Stimulated activated memory B cell treated with anti-CD40 and anti-IgM and Interleukin-4, amounts not matched to agents 10 μg/mL and 1 μg/mL and 100 μg/mL, for 72 hours (primary cell): ENCODE measurements at regions not wholly inside any gene's neighbourhood (a gene's known extent, or its start where the extent isn't known, plus 50 kb on each side); places are given as distances from the start of the nearest gene placed in this dataset.

Source experiments
- ATAC-seq: fragments of 150-1000 bp; cut with Tn5 transposase; 2 replicates; pipeline ENCODE4 v1.10.0; 2021
- H3K27ac Mint-ChIP-seq: one replicate; pipeline ENCODE4 v1.8.0; 2022; ENCODE audit warnings: mild to moderate bottlenecking, mixed read lengths
- H3K27me3 Mint-ChIP-seq: one replicate; pipeline ENCODE4 v1.8.0; 2022; ENCODE audit warnings: mixed read lengths
- H3K36me3 Mint-ChIP-seq: one replicate; pipeline ENCODE4 v1.8.0; 2022; ENCODE audit warnings: mixed read lengths
- H3K4me1 Mint-ChIP-seq: one replicate; pipeline ENCODE4 v1.8.0; 2022; ENCODE audit warnings: mixed read lengths
- H3K4me3 Mint-ChIP-seq: one replicate; pipeline ENCODE4 v1.8.0; 2022; ENCODE audit warnings: mild to moderate bottlenecking, moderate library complexity, mixed read lengths
- H3K9me3 Mint-ChIP-seq: one replicate; pipeline ENCODE4 v1.8.0; 2022; ENCODE audit warnings: mixed read lengths

DNA sequence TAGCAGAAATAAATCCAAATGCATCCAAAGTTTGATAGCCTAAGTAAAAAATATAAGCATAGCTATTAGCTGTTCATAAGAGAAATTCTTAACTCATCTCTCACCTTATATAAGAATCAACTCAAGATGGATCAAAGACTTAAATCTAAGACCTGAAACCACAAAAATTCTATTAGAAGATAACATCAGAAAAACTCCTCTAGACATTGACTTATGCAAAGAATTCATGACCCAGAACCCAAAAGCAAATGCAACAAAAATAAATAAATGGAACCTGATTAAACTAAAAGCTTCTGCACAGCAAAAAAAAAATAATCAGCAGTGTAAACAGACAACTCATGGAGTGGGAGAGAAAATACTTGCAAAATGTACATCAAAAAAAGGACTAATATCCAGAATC lies 184.3 kb downstream of the TFAP2A start:
- Mint-ChIP-seq H3K4me3 (no peak overlapping the region), H3K27me3 (no peaks in the 10 kb centered on the region), H3K9me3 (peaks cover 9% of the 10 kb centered on the region), H3K36me3 (no peaks in the 10 kb centered on the region), H3K4me1 (no peaks in the 10 kb centered on the region), H3K27ac (no peak overlapping the region)
- ATAC-seq = no peak

DNA sequence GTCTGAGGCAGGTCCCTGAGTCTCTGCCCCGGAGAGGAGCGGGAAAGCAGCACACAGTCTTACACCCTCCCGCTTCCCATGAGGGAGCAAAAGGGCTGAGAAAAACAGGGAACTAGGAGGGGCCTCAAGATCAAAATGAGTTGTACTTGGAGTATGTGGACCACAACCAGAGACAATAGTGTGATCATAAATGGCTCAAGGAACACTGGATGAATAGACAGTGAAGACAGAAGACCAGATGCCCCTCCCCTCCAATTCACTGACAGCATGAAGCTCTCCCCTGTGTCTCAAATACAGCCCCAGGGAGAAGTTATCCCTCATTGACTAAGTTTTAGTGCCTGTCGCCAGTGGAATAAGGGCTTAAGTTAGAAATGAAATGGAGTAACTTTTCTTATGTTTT lies 191.0 kb downstream of the TFAP2A start:
- Mint-ChIP-seq H3K27me3 (no peaks in the 10 kb centered on the region), H3K36me3 (no peaks in the 10 kb centered on the region)
- no peak for ATAC-seq

DNA sequence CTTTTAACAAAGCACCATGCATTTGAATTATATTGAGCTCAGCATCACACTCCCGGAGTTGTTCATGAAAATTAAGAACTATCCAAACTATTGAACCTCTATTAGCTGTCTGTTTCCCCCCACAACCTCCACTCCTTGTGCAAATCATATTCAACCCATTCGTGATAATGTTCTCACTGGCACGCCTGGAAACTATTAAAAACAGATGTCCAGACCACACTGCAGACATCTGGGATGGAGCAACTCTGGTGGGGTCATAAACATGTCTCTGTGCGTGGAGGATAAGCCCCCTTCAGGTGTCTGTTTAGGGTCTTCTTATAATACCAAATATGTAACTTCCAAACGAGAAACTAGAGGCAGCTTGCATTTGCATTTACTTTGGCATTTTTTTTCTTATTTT lies 193.7 kb downstream of the TFAP2A start:
- ATAC-seq = no peak
- H3K9me3 Mint-ChIP-seq = peaks cover 10% of the 10 kb centered on the region

More for the DNA sequence above, 191.0 kb downstream of the TFAP2A start:
- H3K27ac Mint-ChIP-seq = no peak overlapping the region
- peaks cover 11% of the 10 kb centered on the region for H3K9me3 Mint-ChIP-seq
- H3K4me1 Mint-ChIP-seq = no peaks in the 10 kb centered on the region
- no peak overlapping the region for H3K4me3 Mint-ChIP-seq

DNA sequence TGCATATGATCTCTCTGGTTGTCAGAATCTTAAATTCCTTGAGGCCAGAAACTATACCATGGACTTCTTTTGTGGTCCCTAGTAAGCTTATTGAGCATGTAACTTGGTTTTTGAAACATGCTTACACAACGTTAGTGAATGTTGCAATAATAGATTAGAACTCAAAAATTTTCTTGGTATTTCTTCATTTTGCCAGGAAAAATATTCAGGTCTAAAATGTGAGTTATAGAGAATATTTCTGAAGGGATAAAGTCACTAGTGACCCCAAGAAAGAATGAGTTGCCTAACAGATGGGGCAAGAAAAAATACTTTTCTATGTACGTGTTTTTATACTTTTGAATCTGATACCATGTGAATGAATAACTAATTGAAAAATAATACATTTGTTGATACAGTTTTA lies 195.4 kb downstream of the TFAP2A start:
- Mint-ChIP-seq H3K27ac (no peak overlapping the region), H3K36me3 (no peaks in the 10 kb centered on the region), H3K27me3 (no peaks in the 10 kb centered on the region), H3K4me3 (no peak overlapping the region), H3K4me1 (no peaks in the 10 kb centered on the region), H3K9me3 (no peaks in the 10 kb centered on the region)
- no peak for ATAC-seq

More for the DNA sequence above, 193.7 kb downstream of the TFAP2A start:
- no peak overlapping the region for H3K27ac Mint-ChIP-seq
- H3K4me3 Mint-ChIP-seq = no peak overlapping the region
- no peaks in the 10 kb centered on the region for H3K36me3 Mint-ChIP-seq
- no peaks in the 10 kb centered on the region for H3K27me3 Mint-ChIP-seq
- no peaks in the 10 kb centered on the region for H3K4me1 Mint-ChIP-seq

DNA sequence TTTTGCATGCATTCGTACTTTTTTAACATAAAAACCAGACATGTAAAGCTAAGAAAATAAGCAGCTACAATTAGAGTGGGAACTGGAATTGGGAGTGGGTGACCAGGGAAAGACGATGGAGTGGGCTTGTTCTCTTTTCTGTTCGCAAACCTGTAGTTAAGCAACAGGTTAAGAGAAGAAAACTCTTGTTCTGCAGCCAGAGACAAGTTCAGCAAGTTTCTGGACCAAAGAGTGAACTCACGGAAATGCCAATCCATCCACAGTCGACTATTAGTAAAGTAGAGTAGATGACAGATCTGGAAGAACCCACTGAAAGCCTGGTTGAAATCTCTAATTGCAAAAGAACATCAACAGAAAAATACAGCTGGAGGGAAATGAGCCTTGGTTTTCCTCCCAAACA lies 197.8 kb downstream of the TFAP2A start:
- Mint-ChIP-seq H3K27me3 (peaks cover 8% of the 10 kb centered on the region), H3K27ac (no peak overlapping the region), H3K4me1 (no peaks in the 10 kb centered on the region), H3K9me3 (peaks cover 2% of the 10 kb centered on the region), H3K4me3 (no peak overlapping the region), H3K36me3 (no peaks in the 10 kb centered on the region)
- no peak for ATAC-seq

DNA sequence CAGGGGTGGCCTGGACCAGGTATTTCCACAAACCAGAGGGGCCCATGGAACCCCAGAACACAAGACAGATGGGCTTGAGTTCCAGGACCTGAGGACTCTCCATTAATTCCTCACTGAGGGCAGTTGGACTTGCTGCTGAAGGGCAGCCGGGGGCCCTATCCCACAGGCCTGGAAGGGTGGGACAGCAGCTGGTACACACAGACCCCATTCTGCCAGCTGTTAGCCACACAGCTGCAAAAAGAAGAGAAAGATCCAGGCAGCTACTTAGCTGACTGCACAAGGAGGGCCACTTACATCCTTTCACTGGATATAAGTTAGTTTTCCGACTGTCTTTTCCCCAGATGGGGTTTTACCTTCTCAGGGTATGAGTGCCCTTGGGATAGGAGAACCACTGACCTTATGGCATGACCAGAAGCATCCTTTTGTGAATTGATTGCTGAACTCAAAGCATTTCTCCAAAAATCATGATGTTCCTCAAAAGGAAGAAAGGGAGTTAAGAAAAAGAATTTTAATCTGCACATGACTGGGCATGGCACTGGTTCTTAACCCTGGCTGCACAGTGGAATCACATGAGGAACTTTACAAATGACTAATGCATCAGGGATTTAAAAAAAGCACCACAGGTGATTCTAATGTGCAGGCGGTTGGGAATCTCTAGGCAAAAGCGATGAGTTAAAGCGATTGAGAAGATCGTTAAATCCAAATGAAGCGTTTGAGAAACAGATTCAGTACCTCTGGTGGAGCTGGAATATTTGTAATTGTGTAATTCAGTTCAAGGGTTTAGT lies 199.4 kb downstream of the TFAP2A start:
- no peaks in the 10 kb centered on the region for H3K36me3 Mint-ChIP-seq
- ATAC-seq = no peak
- H3K27me3 Mint-ChIP-seq = peaks cover 8% of the 10 kb centered on the region
- H3K4me1 Mint-ChIP-seq = no peaks in the 10 kb centered on the region
- H3K27ac Mint-ChIP-seq = no peak overlapping the region
- H3K9me3 Mint-ChIP-seq = peaks cover 2% of the 10 kb centered on the region
- H3K4me3 Mint-ChIP-seq = no peak overlapping the region

DNA sequence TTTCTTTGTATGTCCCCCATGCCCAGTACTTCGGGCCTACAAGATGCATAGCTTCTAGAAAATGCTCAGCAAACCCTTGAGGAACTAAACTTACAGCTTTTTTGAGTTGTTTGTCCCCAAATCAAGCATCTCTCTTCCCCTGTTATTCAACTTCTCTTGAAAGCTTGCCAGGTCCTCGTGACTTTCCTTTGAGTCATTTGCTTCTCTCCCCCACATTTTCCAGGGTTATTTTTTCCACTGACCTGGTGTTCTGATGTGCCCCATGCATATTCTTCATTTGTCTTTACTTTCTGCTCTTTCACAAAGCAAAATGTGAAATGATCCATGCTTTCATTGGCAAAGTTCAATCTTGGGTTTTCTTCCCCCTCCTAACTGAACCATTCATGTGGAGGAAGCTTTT lies 204.8 kb downstream of the TFAP2A start:
- H3K27me3 Mint-ChIP-seq = peaks cover 16% of the 10 kb centered on the region
- H3K36me3 Mint-ChIP-seq = no peaks in the 10 kb centered on the region
- H3K9me3 Mint-ChIP-seq = peaks cover 8% of the 10 kb centered on the region
- no peak overlapping the region for H3K4me3 Mint-ChIP-seq
- ATAC-seq = no peak
- no peak overlapping the region for H3K27ac Mint-ChIP-seq
- no peaks in the 10 kb centered on the region for H3K4me1 Mint-ChIP-seq

DNA sequence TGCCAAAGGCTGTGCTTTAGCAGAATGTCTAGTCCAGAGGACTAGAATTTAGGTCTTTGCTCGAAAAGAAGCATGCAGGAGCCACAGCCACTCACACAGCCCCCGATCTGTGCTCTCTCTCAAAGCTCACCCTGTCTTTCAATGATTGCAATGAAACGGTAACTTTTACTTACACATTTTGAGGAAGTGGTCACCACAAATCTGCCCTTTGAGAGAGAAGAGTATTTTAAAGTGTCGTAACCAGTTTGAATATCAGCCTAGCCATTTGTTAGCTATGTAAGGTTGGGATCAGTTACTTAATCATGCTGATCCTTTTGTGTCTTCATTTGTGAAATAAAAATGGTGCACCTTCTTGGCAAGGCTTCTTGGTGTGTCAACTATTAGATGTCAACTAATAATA lies 209.0 kb downstream of the TFAP2A start:
- H3K9me3 Mint-ChIP-seq = peaks cover 6% of the 10 kb centered on the region
- H3K36me3 Mint-ChIP-seq = no peaks in the 10 kb centered on the region
- H3K4me1 Mint-ChIP-seq = no peaks in the 10 kb centered on the region
- peaks cover 8% of the 10 kb centered on the region for H3K27me3 Mint-ChIP-seq
- no peak overlapping the region for H3K4me3 Mint-ChIP-seq
- H3K27ac Mint-ChIP-seq = no peak overlapping the region
- ATAC-seq = no peak

DNA sequence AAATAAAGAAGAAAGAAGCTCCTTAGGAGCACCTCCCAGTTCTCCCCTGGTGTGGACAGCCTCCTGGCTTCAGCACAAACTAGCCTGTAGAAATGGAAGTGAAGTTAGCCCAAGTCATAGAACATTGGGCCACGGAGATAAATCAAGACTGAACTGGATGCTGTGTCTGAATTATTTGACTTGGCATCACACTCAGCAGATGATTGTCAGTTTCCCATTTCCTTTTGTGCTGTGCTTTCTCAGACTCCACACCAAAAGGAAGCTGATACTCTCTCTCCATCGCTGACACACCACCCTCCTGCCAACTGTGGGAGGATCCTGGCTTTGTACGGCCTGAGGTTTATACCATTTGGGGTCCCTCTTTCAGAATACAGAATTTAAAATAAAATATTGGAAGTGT lies 209.8 kb downstream of the TFAP2A start:
- no peak overlapping the region for H3K27ac Mint-ChIP-seq
- H3K4me1 Mint-ChIP-seq = no peaks in the 10 kb centered on the region
- H3K9me3 Mint-ChIP-seq = peaks cover 7% of the 10 kb centered on the region
- H3K27me3 Mint-ChIP-seq = peaks cover 8% of the 10 kb centered on the region
- H3K36me3 Mint-ChIP-seq = no peaks in the 10 kb centered on the region
- no peak overlapping the region for H3K4me3 Mint-ChIP-seq
- ATAC-seq = no peak

DNA sequence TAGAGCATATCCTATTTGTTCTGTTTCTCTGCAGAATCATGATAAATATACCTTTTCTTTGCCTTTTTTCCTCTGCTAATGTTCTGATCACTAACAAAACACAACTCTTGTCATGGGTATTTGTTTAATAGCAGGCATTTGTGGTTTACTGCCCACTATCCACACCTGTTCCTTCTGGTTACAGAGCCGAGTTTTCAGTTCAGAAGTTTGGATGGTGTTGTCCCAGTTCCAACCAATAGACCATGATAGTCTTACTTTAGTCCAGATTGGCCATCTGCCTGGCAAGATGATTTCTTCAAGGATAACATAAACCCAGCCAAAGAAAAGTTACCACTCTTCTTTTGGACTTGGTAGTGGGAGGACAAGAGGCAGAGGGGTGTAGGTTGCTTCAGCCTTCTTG lies 211.2 kb downstream of the TFAP2A start:
- H3K9me3 Mint-ChIP-seq = peaks cover 6% of the 10 kb centered on the region
- no peaks in the 10 kb centered on the region for H3K36me3 Mint-ChIP-seq
- no peaks in the 10 kb centered on the region for H3K4me1 Mint-ChIP-seq
- no peak for ATAC-seq
- no peak overlapping the region for H3K4me3 Mint-ChIP-seq
- H3K27ac Mint-ChIP-seq = no peak overlapping the region
- H3K27me3 Mint-ChIP-seq = peaks cover 8% of the 10 kb centered on the region

DNA sequence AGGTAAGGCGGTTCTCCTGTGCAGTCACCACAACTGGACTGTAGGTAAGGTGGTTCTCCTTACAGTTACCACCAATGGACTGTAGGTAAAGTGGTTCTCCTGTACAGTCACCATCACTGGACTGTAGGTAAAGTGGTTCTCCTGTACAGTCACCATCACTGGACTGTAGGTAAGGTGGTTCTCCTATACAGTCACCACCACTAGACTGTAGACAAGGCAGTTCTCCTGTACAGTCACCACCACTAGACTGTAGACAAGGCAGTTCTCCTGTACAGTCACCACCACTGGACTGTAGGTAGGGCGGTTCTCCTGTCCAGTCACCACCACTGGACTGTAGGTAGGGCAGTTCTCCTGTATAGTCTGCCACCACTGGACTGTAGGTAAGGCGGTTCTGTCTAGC lies 212.3 kb downstream of the TFAP2A start:
- no peaks in the 10 kb centered on the region for H3K4me1 Mint-ChIP-seq
- no peaks in the 10 kb centered on the region for H3K36me3 Mint-ChIP-seq
- no peak for ATAC-seq
- H3K27ac Mint-ChIP-seq = no peak overlapping the region
- H3K4me3 Mint-ChIP-seq = no peak overlapping the region
- H3K27me3 Mint-ChIP-seq = peaks cover 8% of the 10 kb centered on the region
- peaks cover 6% of the 10 kb centered on the region for H3K9me3 Mint-ChIP-seq

DNA sequence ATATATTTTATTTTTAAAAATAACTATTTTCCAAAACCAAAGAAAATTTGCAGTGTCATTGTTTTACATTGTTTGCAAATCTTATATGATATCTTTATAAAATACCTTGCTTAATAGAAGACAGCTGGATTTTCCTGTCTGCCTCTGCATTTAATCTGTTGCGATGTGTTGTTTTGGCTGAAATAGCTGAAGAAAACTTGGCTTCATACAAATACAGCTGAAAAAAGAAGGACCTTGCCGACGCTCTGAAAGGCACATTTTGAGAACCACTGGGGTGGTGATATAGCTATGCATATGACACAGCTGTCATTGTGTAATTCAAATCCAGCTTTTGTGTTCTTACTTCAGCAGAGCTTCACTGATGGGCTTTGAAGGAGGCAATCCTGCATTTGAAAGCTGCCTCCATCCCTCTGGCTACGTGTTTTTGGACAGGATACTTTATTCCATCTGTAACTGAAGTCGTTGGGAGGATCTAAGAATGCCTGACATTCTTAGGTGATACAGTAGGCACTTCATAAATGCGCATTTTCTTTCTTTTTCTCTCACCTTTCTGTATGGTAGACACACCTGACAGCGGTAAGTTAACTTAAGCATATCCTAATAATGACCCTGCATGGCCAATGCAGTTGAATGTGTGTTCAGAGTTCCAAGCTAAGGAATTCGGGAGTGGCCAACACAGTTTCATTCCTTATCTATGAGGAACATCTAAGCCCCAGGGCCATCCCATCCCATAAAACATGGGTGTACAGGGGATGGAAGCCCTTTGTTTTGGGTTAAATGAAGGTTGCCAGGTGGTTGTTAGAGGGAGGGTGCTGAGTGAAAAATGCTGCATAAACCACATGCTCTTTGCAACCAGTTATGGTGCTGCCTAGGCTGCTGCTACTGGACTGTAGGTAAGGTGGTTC lies 213.0 kb downstream of the TFAP2A start:
- H3K36me3 Mint-ChIP-seq = no peaks in the 10 kb centered on the region
- no peak for ATAC-seq
- peaks cover 2% of the 10 kb centered on the region for H3K9me3 Mint-ChIP-seq
- H3K27me3 Mint-ChIP-seq = peaks cover 1% of the 10 kb centered on the region
- no peaks in the 10 kb centered on the region for H3K4me1 Mint-ChIP-seq
- H3K27ac Mint-ChIP-seq = no peak overlapping the region
- no peak overlapping the region for H3K4me3 Mint-ChIP-seq

DNA sequence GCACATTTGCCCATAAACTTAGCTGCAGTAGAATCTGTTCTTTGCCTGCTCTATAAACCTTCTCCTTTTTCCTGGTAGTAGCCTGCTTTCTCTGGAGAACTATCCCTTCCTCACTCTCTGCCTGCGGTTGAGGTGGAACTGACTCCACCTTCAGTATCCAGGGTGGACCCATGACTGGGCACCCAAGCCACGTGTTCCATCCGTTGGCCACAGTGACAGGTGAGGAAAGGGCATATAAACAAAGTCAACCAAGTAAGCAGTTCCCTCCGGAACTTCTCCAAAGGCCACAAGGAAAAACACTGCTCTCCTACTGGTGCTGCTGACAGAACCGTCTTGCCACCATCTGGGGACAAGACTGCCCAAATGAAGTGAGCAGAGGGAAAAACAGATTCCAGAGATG lies 218.8 kb downstream of the TFAP2A start:
- Mint-ChIP-seq H3K36me3 (no peaks in the 10 kb centered on the region), H3K4me3 (no peak overlapping the region), H3K27me3 (no peaks in the 10 kb centered on the region), H3K27ac (no peak overlapping the region), H3K4me1 (no peaks in the 10 kb centered on the region), H3K9me3 (peaks cover 2% of the 10 kb centered on the region)
- no peak for ATAC-seq

DNA sequence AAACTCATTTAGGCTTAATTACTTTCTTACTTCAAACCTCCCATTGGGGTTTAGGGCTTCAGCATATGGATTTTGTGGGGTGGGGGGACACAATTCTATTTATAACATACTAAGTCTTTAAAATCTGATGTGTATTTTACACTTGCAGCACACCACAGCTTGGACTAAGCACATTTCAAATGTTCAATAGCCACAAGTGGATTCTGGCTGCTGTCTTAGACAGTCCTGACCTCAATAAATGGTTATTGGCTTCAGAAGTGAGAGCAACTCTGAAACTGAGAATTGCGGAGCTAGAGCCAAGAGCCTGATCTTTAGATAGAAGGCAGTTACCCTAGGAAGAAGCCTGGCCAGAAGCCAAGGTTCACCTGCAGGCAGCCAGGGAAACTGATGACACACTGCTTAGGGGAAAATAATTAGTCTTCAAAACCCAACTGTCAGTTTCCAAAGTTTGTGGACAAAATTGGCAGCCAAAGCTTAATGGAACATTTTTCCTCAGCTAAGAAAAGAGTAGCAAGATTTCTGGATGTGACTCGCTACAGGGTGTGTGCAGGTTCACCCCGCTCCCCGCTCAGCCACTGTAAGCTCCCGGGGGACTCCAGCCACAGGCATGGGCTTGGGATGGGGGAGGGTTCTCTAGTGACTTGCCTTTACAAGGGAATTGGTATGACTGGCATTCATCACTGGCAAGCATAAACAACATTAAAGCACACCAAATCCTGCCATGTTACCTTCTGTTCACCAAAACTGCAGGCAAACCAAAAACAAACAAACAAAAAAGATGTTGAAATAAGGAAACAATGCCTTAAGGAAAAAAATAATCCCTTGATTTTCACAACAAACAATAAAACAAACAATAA lies 219.8 kb downstream of the TFAP2A start:
- no peak overlapping the region for H3K27ac Mint-ChIP-seq
- H3K4me3 Mint-ChIP-seq = no peak overlapping the region
- no peak for ATAC-seq

DNA sequence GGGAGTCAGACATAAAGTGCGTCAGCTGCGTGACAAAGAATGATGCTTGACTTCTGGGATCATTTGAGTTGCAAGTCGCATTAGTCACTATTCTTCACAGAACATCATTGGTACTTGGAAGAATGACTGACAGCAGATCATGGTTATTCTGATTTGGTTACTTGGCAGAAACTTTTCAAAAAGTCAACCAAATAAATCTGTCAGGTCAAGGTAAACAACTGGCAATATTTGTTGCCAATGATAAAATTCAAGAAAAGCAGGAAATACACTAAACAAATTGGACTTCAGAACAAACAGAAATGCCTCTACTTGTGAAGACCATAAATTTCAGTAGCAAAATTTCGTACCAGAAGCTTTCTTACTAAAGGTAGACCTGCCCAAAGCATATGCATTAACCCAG lies 221.6 kb downstream of the TFAP2A start:
- no peak for ATAC-seq
- Mint-ChIP-seq H3K27ac (no peak overlapping the region), H3K27me3 (no peaks in the 10 kb centered on the region), H3K4me3 (no peak overlapping the region), H3K9me3 (peaks cover 2% of the 10 kb centered on the region), H3K4me1 (no peaks in the 10 kb centered on the region), H3K36me3 (no peaks in the 10 kb centered on the region)

More for the DNA sequence above, 219.8 kb downstream of the TFAP2A start:
- no peaks in the 10 kb centered on the region for H3K36me3 Mint-ChIP-seq
- no peaks in the 10 kb centered on the region for H3K27me3 Mint-ChIP-seq
- H3K9me3 Mint-ChIP-seq = no peaks in the 10 kb centered on the region
- no peaks in the 10 kb centered on the region for H3K4me1 Mint-ChIP-seq
